Astrocyte (in vitro differentiated cells and primary cell): ENCODE measurements at regions not wholly inside any gene's neighbourhood (a gene's known extent, or its start where the extent isn't known, plus 50 kb on each side); places are given as distances from the start of the nearest gene placed in this dataset.

Source experiments
- CTCF ChIP-seq: IDR thresholded peaks from 2 replicates; pipeline ENCODE4 v1.5.1; 2011; ENCODE audit warnings: low read depth, mild to moderate bottlenecking, inconsistent platforms, low read length, moderate library complexity; ENCODE audit not compliant: insufficient read depth
- EZH2 ChIP-seq: IDR thresholded peaks from 2 replicates; pipeline ENCODE4 v1.6.1; 2012; ENCODE audit warnings: mild to moderate bottlenecking, low read length, inconsistent platforms; ENCODE audit not compliant: insufficient read depth

GRCh38 chr17:54785643-54786268 is 114.9 kb upstream of the TOM1L1 start:
- TF ChIP-seq CTCF (no peak), EZH2 (no peak)
